ENCODE measurements at regions not wholly inside any gene's neighbourhood (a gene's known extent, or its start where the extent isn't known, plus 50 kb on each side); places are given as distances from the start of the nearest gene placed in this dataset.
"Not testable (repeated sequence)": the region's sequence is repeated elsewhere in the genome, so short reads cannot be mapped to it uniquely, and the experiment has no call there.

DNA sequence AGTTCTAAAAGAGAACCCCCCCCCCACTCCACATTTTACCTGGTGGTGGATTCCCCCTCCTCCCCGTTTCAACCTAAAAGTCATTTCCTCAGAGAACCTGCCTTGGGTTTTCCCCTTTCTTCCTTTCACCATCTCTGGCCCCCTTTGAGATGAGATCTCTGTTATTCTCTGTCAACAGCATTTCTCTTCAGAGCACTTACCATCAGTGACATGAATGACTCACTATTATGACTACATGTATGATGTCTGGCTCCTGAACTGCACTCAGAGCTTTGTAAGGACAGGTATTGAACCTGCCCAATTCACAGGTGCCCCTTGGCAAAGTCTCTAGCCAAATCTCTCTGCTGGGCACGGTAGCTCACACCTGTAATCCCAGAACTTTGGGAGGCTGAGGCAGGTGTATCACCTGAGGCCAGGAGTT, 61.4 kb upstream of the JARID2 start:
- Histone ChIP-seq H3K9me2 (ENCODE audit: insufficient read depth) (no peaks in the 10 kb centered on the region), H3K4me2 (no peak overlapping the region), H3K9me3 (ENCODE audit: insufficient read depth, low read depth) (no peaks in the 10 kb centered on the region), H3K4me1 (replicated peaks; ENCODE audit: insufficient read depth) (no peaks in the 10 kb centered on the region), H3K36me3 (ENCODE audit: low read depth) (no peaks in the 10 kb centered on the region), H3K4me3 (no peak overlapping the region), H3K79me2 (ENCODE audit: low read depth) (no peaks in the 10 kb centered on the region), H3F3A (ENCODE audit: insufficient read depth, low read depth) (no peaks in the 10 kb centered on the region), H2AFZ (no peak overlapping the region), H3K27me3 (ENCODE audit: insufficient read depth, low read depth) (no peaks in the 10 kb centered on the region), H3K27ac (no peak overlapping the region), H4K20me1 (ENCODE audit: insufficient read depth) (no peaks in the 10 kb centered on the region)
- intact Hi-C loops (cut with micrococcal nuclease; ENCODE audit: unreplicated experiment), result no loop called here
- DNase-seq, result no peak
- ChIA-PET CTCF (interaction anchor here (0.6 kb wide), 1 partner anchor 184 kb away, joined by 5 read pairs; no protein-coding TSS in a partner anchor), POLR2A (ENCODE audit: unreplicated experiment) (no interaction called here)
- no TSS peak for BruUV-seq (replicated peaks)
- TF ChIP-seq, protein P1, sequence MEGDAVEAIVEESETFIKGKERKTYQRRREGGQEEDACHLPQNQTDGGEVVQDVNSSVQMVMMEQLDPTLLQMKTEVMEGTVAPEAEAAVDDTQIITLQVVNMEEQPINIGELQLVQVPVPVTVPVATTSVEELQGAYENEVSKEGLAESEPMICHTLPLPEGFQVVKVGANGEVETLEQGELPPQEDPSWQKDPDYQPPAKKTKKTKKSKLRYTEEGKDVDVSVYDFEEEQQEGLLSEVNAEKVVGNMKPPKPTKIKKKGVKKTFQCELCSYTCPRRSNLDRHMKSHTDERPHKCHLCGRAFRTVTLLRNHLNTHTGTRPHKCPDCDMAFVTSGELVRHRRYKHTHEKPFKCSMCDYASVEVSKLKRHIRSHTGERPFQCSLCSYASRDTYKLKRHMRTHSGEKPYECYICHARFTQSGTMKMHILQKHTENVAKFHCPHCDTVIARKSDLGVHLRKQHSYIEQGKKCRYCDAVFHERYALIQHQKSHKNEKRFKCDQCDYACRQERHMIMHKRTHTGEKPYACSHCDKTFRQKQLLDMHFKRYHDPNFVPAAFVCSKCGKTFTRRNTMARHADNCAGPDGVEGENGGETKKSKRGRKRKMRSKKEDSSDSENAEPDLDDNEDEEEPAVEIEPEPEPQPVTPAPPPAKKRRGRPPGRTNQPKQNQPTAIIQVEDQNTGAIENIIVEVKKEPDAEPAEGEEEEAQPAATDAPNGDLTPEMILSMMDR (conservative IDR thresholded peaks at IDR 0.05), result no peak
- TF ChIP-seq EZH2 (IDR thresholded peaks at IDR 0.05; ENCODE audit: low read depth), result no peak

DNA sequence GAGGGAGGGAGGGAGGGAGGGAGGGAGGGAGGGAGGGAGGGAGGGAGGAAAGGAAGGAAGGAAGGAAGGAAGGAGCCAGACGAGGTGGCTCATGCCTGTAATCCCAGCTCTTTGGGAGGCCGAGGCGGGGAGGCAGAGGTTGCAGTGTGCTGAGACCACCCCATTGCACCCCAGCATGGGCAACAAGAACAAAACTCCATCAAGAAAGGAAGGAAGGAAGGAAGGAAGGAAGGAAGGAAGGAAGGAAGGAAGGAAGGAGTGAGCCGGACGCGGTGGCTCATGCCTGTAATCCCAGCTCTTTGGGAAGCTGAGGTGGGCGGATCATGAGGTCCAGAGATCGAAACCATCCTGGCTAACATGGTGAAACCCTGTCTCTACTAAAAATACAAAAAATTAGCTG, 60.8 kb upstream of the JARID2 start:
- H2AFZ ChIP-seq; H3K27ac ChIP-seq; H3K9me2 ChIP-seq (ENCODE audit: insufficient read depth); H3K4me2 ChIP-seq; H3K4me1 ChIP-seq (replicated peaks; ENCODE audit: insufficient read depth); POLR2A ChIA-PET (ENCODE audit: unreplicated experiment); CTCF ChIA-PET; H3F3A ChIP-seq (ENCODE audit: insufficient read depth, low read depth); DNase-seq; H3K79me2 ChIP-seq (ENCODE audit: low read depth); H3K36me3 ChIP-seq (ENCODE audit: low read depth); BruUV-seq (replicated peaks); H3K27me3 ChIP-seq (ENCODE audit: insufficient read depth, low read depth); H3K9me3 ChIP-seq (ENCODE audit: insufficient read depth, low read depth); intact Hi-C loops (cut with micrococcal nuclease; ENCODE audit: unreplicated experiment); H4K20me1 ChIP-seq (ENCODE audit: insufficient read depth); H3K4me3 ChIP-seq: not testable (repeated sequence)

DNA sequence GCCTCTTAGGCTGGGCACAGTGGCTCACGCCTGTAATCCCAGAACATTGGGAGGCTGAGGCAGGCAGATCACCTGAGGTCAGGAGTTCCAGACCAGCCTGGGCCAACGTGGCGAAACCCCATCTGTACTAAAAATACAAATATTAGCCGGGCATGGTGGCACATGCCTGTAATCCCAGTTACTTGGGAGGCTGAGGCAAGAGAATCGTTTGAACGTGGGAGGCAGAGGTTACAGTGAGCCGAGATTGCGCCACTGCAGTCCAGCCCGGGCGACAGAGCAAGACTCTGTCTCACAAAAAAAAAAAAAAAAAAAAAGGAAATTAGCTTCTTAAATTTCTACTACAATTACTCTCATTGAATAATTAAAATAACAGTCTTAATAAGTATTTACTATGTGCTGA, 52.4 kb upstream of the JARID2 start:
- H3K27me3 ChIP-seq (ENCODE audit: insufficient read depth, low read depth); POLR2A ChIA-PET (ENCODE audit: unreplicated experiment); H3K4me3 ChIP-seq; BruUV-seq (replicated peaks); H3K4me2 ChIP-seq; H3K9me2 ChIP-seq (ENCODE audit: insufficient read depth); H3K79me2 ChIP-seq (ENCODE audit: low read depth); H3K4me1 ChIP-seq (replicated peaks; ENCODE audit: insufficient read depth); H3K27ac ChIP-seq; CTCF ChIA-PET; H2AFZ ChIP-seq; H3K9me3 ChIP-seq (ENCODE audit: insufficient read depth, low read depth); H3K36me3 ChIP-seq (ENCODE audit: low read depth); DNase-seq; H3F3A ChIP-seq (ENCODE audit: insufficient read depth, low read depth); H4K20me1 ChIP-seq (ENCODE audit: insufficient read depth); intact Hi-C loops (cut with micrococcal nuclease; ENCODE audit: unreplicated experiment): not testable (repeated sequence)

DNA sequence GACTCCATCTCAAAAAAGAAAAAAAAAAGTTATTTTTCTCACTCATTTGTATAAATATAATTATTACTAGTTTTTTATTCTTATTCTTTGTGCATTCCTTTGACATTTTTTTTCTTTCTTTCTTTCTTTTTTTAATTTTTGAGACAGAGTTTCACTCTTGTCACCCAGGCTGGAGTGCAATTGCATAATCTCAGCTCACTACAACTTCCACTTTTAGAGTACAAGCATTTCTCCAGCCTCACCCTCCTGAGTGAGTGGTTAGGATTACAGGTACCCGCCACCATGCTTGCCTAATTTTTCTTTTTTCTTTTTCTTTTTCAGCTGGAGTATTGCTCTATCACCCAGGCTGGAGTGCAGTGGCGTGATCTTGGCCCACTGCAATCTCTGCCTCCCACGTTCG, 51.4 kb upstream of the JARID2 start:
- POLR2A ChIA-PET (ENCODE audit: unreplicated experiment), result no interaction called here
- H3K27ac ChIP-seq, result no peak overlapping the region
- BruUV-seq (replicated peaks), result no TSS peak
- H3K79me2 ChIP-seq (ENCODE audit: low read depth), result no peaks in the 10 kb centered on the region
- H3K36me3 ChIP-seq (ENCODE audit: low read depth), result no peaks in the 10 kb centered on the region
- H4K20me1 ChIP-seq (ENCODE audit: insufficient read depth), result no peaks in the 10 kb centered on the region
- H2AFZ ChIP-seq, result no peak overlapping the region
- intact Hi-C loops (cut with micrococcal nuclease; ENCODE audit: unreplicated experiment), result no loop called here
- H3F3A ChIP-seq (ENCODE audit: insufficient read depth, low read depth), result no peaks in the 10 kb centered on the region
- no peaks in the 10 kb centered on the region for H3K4me1 ChIP-seq (replicated peaks; ENCODE audit: insufficient read depth)
- CTCF ChIA-PET, result no interaction called here
- no peaks in the 10 kb centered on the region for H3K9me2 ChIP-seq (ENCODE audit: insufficient read depth)
- H3K4me2 ChIP-seq, result no peak overlapping the region
- H3K4me3 ChIP-seq, result no peak overlapping the region
- no peaks in the 10 kb centered on the region for H3K27me3 ChIP-seq (ENCODE audit: insufficient read depth, low read depth)
- TF ChIP-seq EZH2 (IDR thresholded peaks at IDR 0.05; ENCODE audit: low read depth), result no peak
- TF ChIP-seq, protein P1 (conservative IDR thresholded peaks at IDR 0.05), result no peak
- DNase-seq, result no peak
- H3K9me3 ChIP-seq (ENCODE audit: insufficient read depth, low read depth), result no peaks in the 10 kb centered on the region
